SIG-M5 treated with dmso at 0.1 percent for 504 hours (cell line): ENCODE measurements at regions not wholly inside any gene's neighbourhood (a gene's known extent, or its start where the extent isn't known, plus 50 kb on each side); places are given as distances from the start of the nearest gene placed in this dataset.
"Not testable (repeated sequence)": the region's sequence is repeated elsewhere in the genome, so short reads cannot be mapped to it uniquely, and the experiment has no call there.

ENCODE experiments used
- DNase-seq: peaks from one replicate; lab custom pipeline; 2025; ENCODE audit not compliant: unreplicated experiment; lab: John Stamatoyannopoulos, UW

GRCh38 chr1:55309786-55310504, 94.8 kb upstream of the USP24 start:
- no peak for DNase-seq

- no peak for DNase-seq
Measured at GRCh38 chr1:55309053-55309452, 93.9 kb upstream of the USP24 start.

- DNase-seq: no peak
Measured at GRCh38 chr1:55305735-55306134, 90.6 kb upstream of the USP24 start.

- DNase-seq: no peak
Measured at GRCh38 chr1:55304229-55304740, 89.1 kb upstream of the USP24 start.

- no peak for DNase-seq
Measured at GRCh38 chr1:55302972-55303371, 87.8 kb upstream of the USP24 start.

GRCh38 chr1:55301912-55302311, 86.7 kb upstream of the USP24 start:
- DNase-seq: no peak

- no peak for DNase-seq
Measured at GRCh38 chr1:55300975-55301374, 85.8 kb upstream of the USP24 start.

- no peak for DNase-seq
Measured at GRCh38 chr1:55298167-55298894, 83.2 kb upstream of the USP24 start.

- not testable (repeated sequence) for DNase-seq
Measured at GRCh38 chr1:55296247-55296646, 81.1 kb upstream of the USP24 start.

GRCh38 chr1:55289614-55290013, 74.5 kb upstream of the USP24 start:
- DNase-seq: no peak

- DNase-seq: no peak
Measured at GRCh38 chr1:55289042-55289441, 73.9 kb upstream of the USP24 start.

GRCh38 chr1:55288245-55288644, 73.1 kb upstream of the USP24 start:
- DNase-seq: no peak

- no peak for DNase-seq
Measured at GRCh38 chr1:55287723-55288122, 72.6 kb upstream of the USP24 start.

GRCh38 chr1:55286856-55287602, 71.9 kb upstream of the USP24 start:
- no peak for DNase-seq

GRCh38 chr1:55285834-55286233, 70.7 kb upstream of the USP24 start:
- no peak for DNase-seq

- peak; percentile 36 for DNase-seq
Measured at GRCh38 chr1:55284856-55285255, 69.7 kb upstream of the USP24 start.

- no peak for DNase-seq
Measured at GRCh38 chr1:55282058-55282457, 66.9 kb upstream of the USP24 start.

GRCh38 chr1:55280731-55281130, 65.6 kb upstream of the USP24 start:
- no peak for DNase-seq

GRCh38 chr1:55279627-55280026, 64.5 kb upstream of the USP24 start:
- no peak for DNase-seq

GRCh38 chr1:55278378-55278777, 63.2 kb upstream of the USP24 start:
- DNase-seq: no peak

- DNase-seq: peak; percentile 69
Measured at GRCh38 chr1:55277377-55278130, 62.4 kb upstream of the USP24 start.
